C4-2B (cell line): ENCODE measurements at regions not wholly inside any gene's neighbourhood (a gene's known extent, or its start where the extent isn't known, plus 50 kb on each side); places are given as distances from the start of the nearest gene placed in this dataset.

ENCODE experiments used
- H3K27ac ChIP-seq: fragments of 450-650 bp; 2 replicates; pipeline ENCODE4 v1.5.1; 2017
- ZFX ChIP-seq: fragments of 450-650 bp; IDR thresholded peaks from 2 replicates; pipeline ENCODE4 v1.6.1; 2017
- TF ChIP-seq, protein P1 (sequence below): fragments of 450-650 bp; conservative IDR thresholded peaks from 2 replicates; pipeline ENCODE4 v1.5.1; 2017; ENCODE audit warnings: mild to moderate bottlenecking

GRCh38 chr3:190739641-190740185 is 122.8 kb downstream of the GMNC start:
- TF ChIP-seq, protein P1, sequence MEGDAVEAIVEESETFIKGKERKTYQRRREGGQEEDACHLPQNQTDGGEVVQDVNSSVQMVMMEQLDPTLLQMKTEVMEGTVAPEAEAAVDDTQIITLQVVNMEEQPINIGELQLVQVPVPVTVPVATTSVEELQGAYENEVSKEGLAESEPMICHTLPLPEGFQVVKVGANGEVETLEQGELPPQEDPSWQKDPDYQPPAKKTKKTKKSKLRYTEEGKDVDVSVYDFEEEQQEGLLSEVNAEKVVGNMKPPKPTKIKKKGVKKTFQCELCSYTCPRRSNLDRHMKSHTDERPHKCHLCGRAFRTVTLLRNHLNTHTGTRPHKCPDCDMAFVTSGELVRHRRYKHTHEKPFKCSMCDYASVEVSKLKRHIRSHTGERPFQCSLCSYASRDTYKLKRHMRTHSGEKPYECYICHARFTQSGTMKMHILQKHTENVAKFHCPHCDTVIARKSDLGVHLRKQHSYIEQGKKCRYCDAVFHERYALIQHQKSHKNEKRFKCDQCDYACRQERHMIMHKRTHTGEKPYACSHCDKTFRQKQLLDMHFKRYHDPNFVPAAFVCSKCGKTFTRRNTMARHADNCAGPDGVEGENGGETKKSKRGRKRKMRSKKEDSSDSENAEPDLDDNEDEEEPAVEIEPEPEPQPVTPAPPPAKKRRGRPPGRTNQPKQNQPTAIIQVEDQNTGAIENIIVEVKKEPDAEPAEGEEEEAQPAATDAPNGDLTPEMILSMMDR = no peak
- no peak for TF ChIP-seq ZFX
- no peak overlapping the region for H3K27ac ChIP-seq

- no peak overlapping the region for H3K27ac ChIP-seq
- TF ChIP-seq, protein P1 = no peak
- TF ChIP-seq ZFX = no peak
Observed at GRCh38 chr3:190738636-190739155, 123.8 kb downstream of the GMNC start.

GRCh38 chr3:190737446-190737845 is 125.0 kb downstream of the GMNC start:
- TF ChIP-seq ZFX = no peak
- TF ChIP-seq, protein P1 = no peak
- no peak overlapping the region for H3K27ac ChIP-seq

- H3K27ac ChIP-seq = no peak overlapping the region
- TF ChIP-seq, protein P1 = no peak
- no peak for TF ChIP-seq ZFX
Observed at GRCh38 chr3:190734490-190734889, 128.0 kb downstream of the GMNC start.

DNA sequence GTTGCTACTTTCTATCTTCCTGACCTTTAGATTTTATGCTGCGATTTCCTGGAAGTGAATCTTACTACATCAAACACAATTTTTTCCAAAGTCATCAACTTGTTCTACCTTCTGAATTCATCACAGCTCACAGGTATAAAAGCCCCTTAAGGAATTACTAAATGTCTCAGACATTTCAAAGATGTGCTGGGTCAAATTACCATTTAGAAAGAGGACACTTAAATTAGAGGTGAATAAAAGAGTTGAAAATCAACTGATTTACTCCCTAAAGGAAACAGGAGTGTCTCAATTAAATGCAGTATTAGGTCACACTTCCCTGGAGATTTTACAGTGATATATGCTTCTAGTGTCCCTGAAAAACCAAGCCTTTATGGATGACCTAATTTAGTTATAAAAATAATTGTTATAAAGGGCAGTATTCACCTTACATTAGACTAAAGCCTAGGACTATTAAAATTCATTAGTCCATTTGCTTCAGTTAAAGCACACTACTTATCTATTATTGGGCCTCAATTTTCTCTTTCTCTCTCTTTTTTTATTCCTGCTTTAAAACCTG is 128.8 kb downstream of the GMNC start:
- TF ChIP-seq, protein P1 = no peak
- no peak for TF ChIP-seq ZFX
- no peak overlapping the region for H3K27ac ChIP-seq

GRCh38 chr3:190731596-190731995 is 130.9 kb downstream of the GMNC start:
- no peak overlapping the region for H3K27ac ChIP-seq
- no peak for TF ChIP-seq ZFX
- TF ChIP-seq, protein P1 = no peak

GRCh38 chr3:190728574-190729246 is 133.8 kb downstream of the GMNC start:
- H3K27ac ChIP-seq = no peak overlapping the region

More at GRCh38 chr3:190728574-190729246, 133.8 kb downstream of the GMNC start:
- no peak for TF ChIP-seq ZFX
- TF ChIP-seq, protein P1 = no peak
